BLaER1 treated with 17β-estradiol and CSF1 and Interleukin-3, amounts not matched to agents 10 nM and 100 nM (cell line): ENCODE measurements at regions not wholly inside any gene's neighbourhood (a gene's known extent, or its start where the extent isn't known, plus 50 kb on each side); places are given as distances from the start of the nearest gene placed in this dataset.

Experiments
- H3K27ac ChIP-seq, 11 experiments: shearing (Covaris generic); formaldehyde crosslinking; 2 replicates each; pipeline ENCODE4 v1.8.1; 2022
- H3K27me3 ChIP-seq, 11 experiments: shearing (Covaris generic); formaldehyde crosslinking; 2 replicates each; pipeline ENCODE4 v1.8.1; 2022
- H3K36me3 ChIP-seq, 11 experiments: shearing (Covaris generic); formaldehyde crosslinking; 2 replicates each; pipeline ENCODE4 v1.8.1; 2022
- H3K4me1 ChIP-seq, 10 experiments: shearing (Covaris generic); formaldehyde crosslinking; 2 replicates each; pipeline ENCODE4 v1.8.1; 2022
- H3K4me2 ChIP-seq, 11 experiments: shearing (Covaris generic); formaldehyde crosslinking; 2 replicates each; pipeline ENCODE4 v1.8.1; 2022
- H3K4me3 ChIP-seq, 10 experiments: shearing (Covaris generic); formaldehyde crosslinking; 2 replicates each; pipeline ENCODE4 v1.8.1; 2022
- H3K9ac ChIP-seq, 11 experiments: shearing (Covaris generic); formaldehyde crosslinking; 2 replicates each; pipeline ENCODE4 v1.8.1; 2022
- H3K9me3 ChIP-seq, 11 experiments: shearing (Covaris generic); formaldehyde crosslinking; replicated peaks in 1 of 11; 2 replicates each; pipeline ENCODE4 v1.8.1; 2022
- H4K20me1 ChIP-seq, 11 experiments: shearing (Covaris generic); formaldehyde crosslinking; 2 replicates each; pipeline ENCODE4 v1.8.1; 2022
- Cebpa-rat ChIP-seq, 11 experiments: shearing (Covaris generic); IDR thresholded peaks; 2 replicates each; pipeline ENCODE4 v1.8.1; 2022

DNA sequence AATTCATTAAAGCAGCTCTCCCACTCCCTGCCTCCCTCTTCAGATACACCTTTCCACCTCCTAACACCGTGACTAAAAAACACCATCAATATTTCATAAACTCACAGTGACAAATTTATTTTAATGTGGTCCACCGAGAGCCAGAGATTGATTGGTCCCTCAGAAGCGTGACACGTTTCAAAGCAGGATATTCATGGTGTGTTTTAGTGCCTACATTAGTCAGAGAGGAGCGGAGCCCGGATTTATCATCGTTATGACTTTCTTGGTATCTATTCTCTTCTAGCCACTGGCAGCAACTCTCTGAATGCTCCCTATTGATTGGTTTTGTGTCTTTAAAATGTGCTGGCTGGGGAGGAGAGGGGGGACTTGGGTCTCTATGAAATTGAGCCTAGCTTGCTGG is 265.3 kb downstream of the DHX35 start:
- no peaks in the 10 kb centered on the region for H3K27me3 ChIP-seq
- no peak overlapping the region for H3K4me3 ChIP-seq
- no peaks in the 10 kb centered on the region for H4K20me1 ChIP-seq
- H3K36me3 ChIP-seq, result no peaks in the 10 kb centered on the region
- TF ChIP-seq Cebpa-rat (IDR thresholded peaks at IDR 0.05), result no peak
- H3K4me1 ChIP-seq, result peaks cover 0 to 6% (median 0%) of the 10 kb centered on the region in 10 experiments; a peak in 1 of 20 replicates
- H3K9ac ChIP-seq, result no peak overlapping the region
- no peaks in the 10 kb centered on the region for H3K9me3 ChIP-seq
- H3K4me2 ChIP-seq, result no peak overlapping the region
- no peak overlapping the region for H3K27ac ChIP-seq

DNA sequence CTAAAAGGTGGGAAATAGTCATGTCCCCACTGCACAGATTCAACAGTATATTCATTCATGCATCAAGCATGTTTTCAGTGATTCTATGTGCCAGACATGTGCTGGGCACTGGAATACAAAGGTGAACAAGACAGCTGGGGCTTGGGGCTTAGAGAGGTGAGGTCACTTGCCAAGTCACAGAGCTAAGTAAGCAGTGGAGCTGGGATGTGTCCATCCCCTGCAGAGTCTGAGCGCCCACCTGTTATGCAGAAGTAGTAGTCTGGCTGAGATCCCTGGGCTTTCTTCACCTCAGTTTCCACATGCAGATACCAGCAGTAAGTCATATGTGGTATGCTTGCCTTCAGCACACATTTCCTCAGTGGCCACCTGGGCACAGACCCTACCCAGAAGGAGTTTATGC is 263.8 kb downstream of the DHX35 start:
- Histone ChIP-seq H3K4me1 (peaks cover 0 to 6% (median 0%) of the 10 kb centered on the region in 10 experiments; a peak in 1 of 20 replicates), H3K9ac (no peak overlapping the region), H4K20me1 (no peaks in the 10 kb centered on the region), H3K27me3 (no peaks in the 10 kb centered on the region), H3K4me3 (no peak overlapping the region), H3K27ac (no peak overlapping the region), H3K36me3 (no peaks in the 10 kb centered on the region), H3K9me3 (no peaks in the 10 kb centered on the region), H3K4me2 (no peak overlapping the region)
- no peak for TF ChIP-seq Cebpa-rat (IDR thresholded peaks at IDR 0.05)

GRCh38 chr20:39225536-39225935 is 263.4 kb downstream of the DHX35 start:
- H3K4me3 ChIP-seq, result no peak overlapping the region
- H3K27me3 ChIP-seq, result no peaks in the 10 kb centered on the region
- H3K4me1 ChIP-seq, result peaks cover 0 to 6% (median 0%) of the 10 kb centered on the region in 10 experiments; a peak in 1 of 20 replicates
- TF ChIP-seq Cebpa-rat (IDR thresholded peaks at IDR 0.05), result no peak
- no peak overlapping the region for H3K9ac ChIP-seq
- no peaks in the 10 kb centered on the region for H3K36me3 ChIP-seq
- no peaks in the 10 kb centered on the region for H4K20me1 ChIP-seq
- H3K9me3 ChIP-seq, result no peaks in the 10 kb centered on the region
- no peak overlapping the region for H3K4me2 ChIP-seq
- H3K27ac ChIP-seq, result no peak overlapping the region

DNA sequence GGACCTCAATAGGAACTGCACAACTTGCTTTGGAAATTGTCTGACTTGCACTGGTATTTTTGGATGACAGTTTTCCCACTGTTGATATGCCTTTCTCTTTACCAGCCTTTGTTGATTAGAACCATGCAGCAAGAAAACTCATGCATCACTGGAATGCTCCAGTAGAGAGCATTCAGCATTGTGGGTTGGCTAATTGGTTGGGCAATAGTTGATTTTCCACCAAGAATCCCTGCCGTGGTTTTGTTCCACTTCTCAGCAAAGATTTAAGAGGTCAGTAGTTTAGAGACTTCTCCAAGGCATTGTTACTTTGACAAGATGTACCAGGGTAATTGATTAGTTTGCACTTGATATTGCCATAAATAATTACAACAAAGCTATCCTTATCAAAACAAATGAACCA is 260.0 kb downstream of the DHX35 start:
- H3K4me1 ChIP-seq, result peaks cover 0 to 6% (median 0%) of the 10 kb centered on the region in 10 experiments; a peak in 1 of 20 replicates
- H3K4me2 ChIP-seq, result no peak overlapping the region
- no peak overlapping the region for H3K9ac ChIP-seq
- no peaks in the 10 kb centered on the region for H3K9me3 ChIP-seq
- no peaks in the 10 kb centered on the region for H4K20me1 ChIP-seq
- H3K4me3 ChIP-seq, result no peak overlapping the region
- no peaks in the 10 kb centered on the region for H3K36me3 ChIP-seq
- no peaks in the 10 kb centered on the region for H3K27me3 ChIP-seq
- no peak for TF ChIP-seq Cebpa-rat (IDR thresholded peaks at IDR 0.05)
- no peak overlapping the region for H3K27ac ChIP-seq

GRCh38 chr20:39216195-39216594 is 254.1 kb downstream of the DHX35 start:
- Histone ChIP-seq H3K4me2 (no peak overlapping the region), H3K4me1 (no peaks in the 10 kb centered on the region), H3K9me3 (no peaks in the 10 kb centered on the region), H3K27ac (no peak overlapping the region), H3K4me3 (no peak overlapping the region), H3K27me3 (no peaks in the 10 kb centered on the region), H3K9ac (no peak overlapping the region), H3K36me3 (no peaks in the 10 kb centered on the region), H4K20me1 (no peaks in the 10 kb centered on the region)
- TF ChIP-seq Cebpa-rat (IDR thresholded peaks at IDR 0.05), result no peak

DNA sequence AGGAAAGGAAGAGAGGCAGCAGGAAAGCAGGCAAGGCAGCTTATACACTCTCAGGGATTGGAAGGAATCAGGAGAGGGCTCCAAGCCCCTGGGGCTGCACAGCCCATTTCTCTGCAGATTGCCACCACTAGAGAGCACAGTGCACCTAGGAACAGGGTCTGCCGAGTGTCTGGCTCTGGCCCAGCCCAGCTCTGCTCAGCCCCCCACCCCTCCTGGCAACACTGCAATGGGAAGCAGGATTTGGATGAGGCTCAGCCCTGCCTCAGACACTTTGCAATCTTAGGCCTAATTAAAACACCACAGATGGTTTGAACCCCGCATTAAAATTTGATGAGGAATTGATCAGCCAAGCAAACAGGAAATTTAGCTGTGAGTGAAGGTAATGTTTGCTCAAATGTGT is 252.7 kb downstream of the DHX35 start:
- H3K27me3 ChIP-seq, result no peaks in the 10 kb centered on the region
- no peaks in the 10 kb centered on the region for H3K36me3 ChIP-seq
- H3K4me3 ChIP-seq, result no peak overlapping the region
- H3K9ac ChIP-seq, result no peak overlapping the region
- no peak overlapping the region for H3K4me2 ChIP-seq
- no peaks in the 10 kb centered on the region for H4K20me1 ChIP-seq
- H3K4me1 ChIP-seq, result no peaks in the 10 kb centered on the region
- no peak overlapping the region for H3K27ac ChIP-seq
- H3K9me3 ChIP-seq, result no peaks in the 10 kb centered on the region
- TF ChIP-seq Cebpa-rat (IDR thresholded peaks at IDR 0.05), result no peak

- no peak overlapping the region for H3K4me3 ChIP-seq
- H4K20me1 ChIP-seq, result no peaks in the 10 kb centered on the region
- no peak overlapping the region for H3K27ac ChIP-seq
- no peak overlapping the region for H3K4me2 ChIP-seq
- no peaks in the 10 kb centered on the region for H3K36me3 ChIP-seq
- no peak overlapping the region for H3K9ac ChIP-seq
- no peaks in the 10 kb centered on the region for H3K9me3 ChIP-seq
- H3K27me3 ChIP-seq, result no peaks in the 10 kb centered on the region
- no peaks in the 10 kb centered on the region for H3K4me1 ChIP-seq
- no peak for TF ChIP-seq Cebpa-rat (IDR thresholded peaks at IDR 0.05)
These were observed 251.5 kb downstream of the DHX35 start for GRCh38 chr20:39213476-39214145.

DNA sequence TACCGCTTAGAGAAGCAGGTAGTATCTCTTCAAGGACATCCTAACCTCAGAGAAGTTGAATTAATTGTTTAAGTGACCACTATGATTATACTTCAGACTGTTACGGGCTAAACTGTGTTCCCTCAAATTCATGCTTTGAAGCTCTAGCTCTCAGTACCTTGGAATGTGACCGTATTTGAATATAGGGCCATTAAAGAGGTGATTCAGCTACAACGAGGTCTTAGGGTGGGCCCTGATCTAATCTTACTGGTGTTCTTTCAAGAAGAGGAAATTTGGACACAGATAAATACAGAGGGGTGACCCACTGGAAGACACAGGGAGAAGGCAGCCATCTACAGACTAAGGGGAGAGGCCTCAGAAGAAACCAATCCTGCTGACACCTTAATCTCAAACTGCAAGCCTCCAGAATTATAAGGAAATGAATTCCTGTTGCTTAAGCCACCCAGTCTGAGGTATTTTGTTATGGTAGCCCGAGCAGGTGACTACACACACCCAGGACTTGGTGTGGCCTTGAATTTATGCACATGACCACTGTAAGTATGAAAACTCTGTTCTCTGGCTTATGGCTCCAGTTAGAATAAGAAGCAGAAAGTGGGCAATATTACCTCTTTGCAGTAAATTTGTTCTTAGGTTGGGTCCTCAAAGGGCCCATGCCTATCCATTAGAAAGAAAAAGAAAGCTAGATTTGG is 249.1 kb downstream of the DHX35 start:
- H3K9ac ChIP-seq, result no peak overlapping the region
- H3K4me1 ChIP-seq, result no peaks in the 10 kb centered on the region
- H3K4me2 ChIP-seq, result no peak overlapping the region
- H3K9me3 ChIP-seq, result no peaks in the 10 kb centered on the region
- no peak overlapping the region for H3K27ac ChIP-seq
- no peak for TF ChIP-seq Cebpa-rat (IDR thresholded peaks at IDR 0.05)
- no peaks in the 10 kb centered on the region for H3K36me3 ChIP-seq
- H3K27me3 ChIP-seq, result no peaks in the 10 kb centered on the region
- H3K4me3 ChIP-seq, result no peak overlapping the region
- H4K20me1 ChIP-seq, result no peaks in the 10 kb centered on the region

DNA sequence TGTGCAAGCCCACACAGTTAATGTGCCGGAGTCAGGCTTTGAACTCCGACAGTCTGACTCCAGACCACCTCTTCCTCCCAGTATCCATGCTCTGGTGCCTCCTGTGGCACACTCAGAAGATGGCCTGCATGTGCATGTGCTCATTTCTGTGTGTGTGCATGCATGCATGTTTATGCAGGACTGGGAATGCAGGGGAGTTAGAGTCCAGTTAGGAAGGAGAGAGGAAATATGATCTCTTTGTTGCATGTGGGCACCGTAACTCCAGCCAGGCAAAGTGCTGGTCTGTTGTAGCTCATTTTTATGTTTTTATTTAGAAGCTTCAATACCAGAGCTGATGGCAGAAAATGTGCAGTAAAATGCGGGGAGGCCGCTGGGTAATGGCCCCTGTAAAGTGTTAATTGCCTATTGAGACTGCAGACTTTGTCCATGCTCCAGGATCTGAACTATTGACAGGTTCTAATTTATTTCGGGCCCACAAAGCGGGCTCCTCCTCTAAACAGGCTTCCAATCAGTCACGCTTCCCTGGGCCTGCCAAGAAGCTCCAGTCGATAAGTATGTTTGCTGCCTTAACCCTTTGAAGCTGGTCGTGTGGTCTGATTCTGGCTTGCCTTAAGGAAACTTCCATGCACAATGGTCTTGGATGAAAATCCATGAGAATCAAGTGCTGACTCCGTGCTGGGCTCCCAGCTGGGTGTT is 248.3 kb downstream of the DHX35 start:
- H3K9ac ChIP-seq, result no peak overlapping the region
- no peak overlapping the region for H3K4me2 ChIP-seq
- H3K27me3 ChIP-seq, result no peaks in the 10 kb centered on the region

More for the DNA sequence above, 248.3 kb downstream of the DHX35 start:
- Histone ChIP-seq H3K4me1 (no peaks in the 10 kb centered on the region), H3K36me3 (no peaks in the 10 kb centered on the region), H3K9me3 (no peaks in the 10 kb centered on the region), H3K27ac (no peak overlapping the region), H3K4me3 (no peak overlapping the region), H4K20me1 (no peaks in the 10 kb centered on the region)
- no peak for TF ChIP-seq Cebpa-rat (IDR thresholded peaks at IDR 0.05)
